ENCODE measurements at regions not wholly inside any gene's neighbourhood (a gene's known extent, or its start where the extent isn't known, plus 50 kb on each side); places are given as distances from the start of the nearest gene placed in this dataset.

DNA sequence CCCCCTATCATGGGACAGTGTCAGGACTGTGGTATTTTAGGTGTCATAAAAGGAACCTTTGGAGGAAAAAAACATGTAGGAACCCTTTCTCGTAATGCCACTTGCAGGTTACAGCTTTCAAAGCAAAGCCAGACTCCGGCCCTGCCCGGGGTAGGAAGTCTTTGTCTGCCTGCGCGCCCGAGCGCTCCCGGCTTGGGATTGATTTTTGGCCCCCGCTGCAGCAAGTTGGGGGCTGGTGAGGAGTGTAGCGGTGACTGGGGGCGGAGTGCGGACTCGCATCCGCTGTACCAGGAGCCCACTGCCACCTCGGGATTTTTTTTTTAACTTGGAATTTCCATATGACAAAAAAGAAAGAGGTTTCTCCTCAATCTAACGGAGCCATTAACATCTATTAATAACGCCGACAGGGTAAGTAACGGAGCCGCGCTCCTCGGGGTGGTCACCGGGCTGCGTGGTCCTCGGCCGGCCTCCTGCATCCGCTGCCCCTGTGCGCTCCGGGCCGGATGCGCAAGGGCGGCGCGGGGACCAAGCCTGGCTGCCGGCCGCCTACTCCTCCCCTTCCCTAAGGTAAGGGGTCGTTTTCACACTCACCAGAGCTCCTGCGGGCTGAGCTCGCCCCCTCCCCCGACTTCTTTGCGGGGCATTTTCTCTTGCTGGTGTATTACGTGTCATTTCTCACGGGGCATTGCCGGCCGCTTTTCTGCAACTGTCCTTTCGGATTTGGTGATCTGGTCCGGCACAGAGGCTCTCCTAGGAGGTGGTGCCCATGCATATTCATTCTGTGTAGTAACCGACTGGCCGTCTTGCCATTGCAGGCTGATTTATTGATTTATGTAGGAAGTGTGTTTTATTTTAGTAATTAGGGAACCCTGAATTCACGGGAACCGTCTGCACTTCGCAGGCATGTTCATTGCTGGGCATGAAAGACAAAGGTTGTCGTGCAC lies 219.8 kb upstream of the TOPAZ1 start:
- no peak for DNase-seq (ENCODE audit: low read depth)

DNA sequence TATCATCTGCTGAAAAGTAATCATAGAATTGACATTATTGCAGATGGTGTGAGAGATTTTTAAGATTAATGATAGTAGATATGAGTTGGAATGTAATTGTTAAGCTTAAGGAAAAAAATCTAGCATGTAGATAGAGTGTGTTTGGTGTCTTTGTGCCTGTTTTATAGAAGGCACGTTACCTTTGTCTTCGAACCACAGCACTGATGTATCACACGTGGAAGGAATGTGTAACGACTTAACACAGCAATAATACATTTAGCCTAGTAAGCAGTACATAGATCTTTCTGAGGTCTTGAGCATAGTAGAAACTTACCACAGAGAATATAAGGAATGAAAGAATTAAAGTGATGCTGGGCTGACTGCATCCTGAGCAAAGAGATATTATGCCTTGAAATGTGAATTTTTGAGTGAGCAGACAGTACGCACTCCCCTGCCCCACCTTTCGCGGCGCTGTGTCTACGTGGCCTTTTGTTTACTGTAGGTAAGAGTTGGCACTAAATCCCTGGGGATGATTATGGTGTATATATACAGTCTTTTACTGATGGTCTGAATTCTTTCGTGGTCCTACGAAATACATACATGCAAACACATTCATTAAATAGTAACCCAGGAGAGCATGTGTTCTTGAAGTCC lies 217.6 kb upstream of the TOPAZ1 start:
- DNase-seq (ENCODE audit: low read depth) = no peak

DNA sequence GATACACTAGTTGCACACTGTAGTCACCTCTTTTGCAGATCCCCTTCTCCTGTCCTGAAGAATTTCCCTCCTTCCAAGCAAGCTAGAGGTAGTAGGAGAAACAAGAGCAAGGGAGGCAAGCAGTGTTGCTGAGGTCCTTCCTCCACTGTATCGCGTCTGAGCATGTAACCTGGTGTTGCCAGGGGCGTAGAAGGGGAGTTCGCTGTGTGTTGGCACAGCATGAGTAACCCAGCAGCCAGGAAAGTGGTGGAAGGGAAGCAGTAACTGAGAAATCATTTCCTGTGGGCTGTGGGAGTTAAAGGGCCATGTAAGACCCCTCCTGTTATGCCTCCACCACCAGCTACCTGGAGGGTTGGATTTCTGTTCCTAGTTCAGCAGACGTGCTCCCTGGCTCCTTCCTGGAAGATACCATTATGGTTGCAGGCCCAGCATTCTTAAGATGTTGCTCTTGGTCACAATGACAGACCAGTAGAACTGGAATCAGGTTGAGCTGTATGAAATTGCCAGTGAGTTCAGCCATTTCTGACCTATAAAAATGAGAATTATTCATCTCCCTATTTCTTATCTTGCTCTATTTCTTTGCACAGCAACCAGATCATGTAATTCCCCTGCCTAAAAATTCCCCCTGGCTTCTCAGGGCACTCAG lies 215.3 kb upstream of the TOPAZ1 start:
- no peak for DNase-seq (ENCODE audit: low read depth)

DNA sequence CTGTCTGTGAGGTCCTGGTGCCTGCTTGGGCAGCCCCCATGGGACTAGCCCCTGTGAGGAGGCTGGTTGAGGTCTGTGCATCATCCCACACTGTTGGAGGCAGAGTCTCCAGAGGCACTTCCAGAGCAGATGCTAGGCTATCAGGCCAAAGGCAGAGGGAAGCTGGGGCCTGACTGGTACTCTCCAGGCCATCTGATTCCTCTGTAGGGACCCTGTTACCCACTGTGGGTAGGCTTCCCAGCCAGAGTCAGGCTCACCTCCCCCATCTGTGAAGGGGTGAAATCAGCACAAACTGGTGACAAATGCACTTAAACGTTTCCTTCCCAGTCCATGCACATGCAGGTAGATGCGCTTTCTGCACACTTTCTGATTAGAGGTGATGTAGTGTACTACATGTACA lies 212.6 kb upstream of the TOPAZ1 start:
- no peak for DNase-seq (ENCODE audit: low read depth)

DNA sequence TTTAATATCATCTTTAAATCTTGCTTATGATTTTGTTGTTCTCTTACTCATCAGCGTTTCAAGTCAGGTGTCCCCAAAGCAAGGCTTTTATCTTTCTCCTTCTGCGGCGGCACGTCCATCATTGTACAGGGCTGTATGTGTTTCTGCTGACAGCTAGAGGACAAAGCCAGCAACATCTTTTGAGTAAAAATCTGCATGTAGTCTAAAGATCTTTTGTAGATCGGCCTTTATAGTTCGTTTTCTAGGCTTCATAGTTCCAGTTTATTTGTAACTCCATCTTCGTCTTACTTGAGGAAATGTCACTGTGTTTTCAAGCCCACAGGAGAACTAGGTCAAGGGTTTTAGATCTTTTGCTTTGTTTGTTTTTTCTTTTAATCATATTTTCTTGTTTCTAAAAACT lies 211.4 kb upstream of the TOPAZ1 start:
- no peak for DNase-seq (ENCODE audit: low read depth)

DNA sequence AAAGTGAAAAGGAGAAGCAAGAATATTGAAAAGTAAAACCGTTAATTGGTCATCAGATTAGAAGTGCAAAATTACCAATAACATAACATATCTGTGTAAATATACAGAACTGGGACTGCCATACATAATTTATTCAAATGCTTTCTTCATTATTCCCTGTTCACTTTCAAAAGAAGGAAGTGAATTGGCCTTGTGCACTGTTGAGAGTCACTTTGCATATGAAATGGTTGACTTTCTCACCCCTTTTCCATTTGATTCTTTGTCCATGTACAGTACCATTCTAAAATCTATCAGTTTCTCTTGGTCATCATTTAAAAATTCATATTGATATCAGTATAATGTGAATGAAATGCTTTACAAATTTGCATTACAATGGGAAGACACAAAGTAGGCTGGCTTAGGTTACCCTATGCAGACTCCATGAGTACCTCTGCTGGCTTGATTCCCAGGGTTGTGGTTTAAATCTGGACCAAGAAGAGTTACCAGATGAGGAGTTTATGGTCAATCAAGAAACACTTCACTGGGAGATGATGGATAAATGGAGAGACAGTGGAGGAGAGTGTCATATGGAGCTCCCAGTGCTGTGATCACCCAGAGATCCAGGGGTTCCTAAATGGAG lies 210.9 kb upstream of the TOPAZ1 start:
- DNase-seq (ENCODE audit: low read depth) = no peak

DNA sequence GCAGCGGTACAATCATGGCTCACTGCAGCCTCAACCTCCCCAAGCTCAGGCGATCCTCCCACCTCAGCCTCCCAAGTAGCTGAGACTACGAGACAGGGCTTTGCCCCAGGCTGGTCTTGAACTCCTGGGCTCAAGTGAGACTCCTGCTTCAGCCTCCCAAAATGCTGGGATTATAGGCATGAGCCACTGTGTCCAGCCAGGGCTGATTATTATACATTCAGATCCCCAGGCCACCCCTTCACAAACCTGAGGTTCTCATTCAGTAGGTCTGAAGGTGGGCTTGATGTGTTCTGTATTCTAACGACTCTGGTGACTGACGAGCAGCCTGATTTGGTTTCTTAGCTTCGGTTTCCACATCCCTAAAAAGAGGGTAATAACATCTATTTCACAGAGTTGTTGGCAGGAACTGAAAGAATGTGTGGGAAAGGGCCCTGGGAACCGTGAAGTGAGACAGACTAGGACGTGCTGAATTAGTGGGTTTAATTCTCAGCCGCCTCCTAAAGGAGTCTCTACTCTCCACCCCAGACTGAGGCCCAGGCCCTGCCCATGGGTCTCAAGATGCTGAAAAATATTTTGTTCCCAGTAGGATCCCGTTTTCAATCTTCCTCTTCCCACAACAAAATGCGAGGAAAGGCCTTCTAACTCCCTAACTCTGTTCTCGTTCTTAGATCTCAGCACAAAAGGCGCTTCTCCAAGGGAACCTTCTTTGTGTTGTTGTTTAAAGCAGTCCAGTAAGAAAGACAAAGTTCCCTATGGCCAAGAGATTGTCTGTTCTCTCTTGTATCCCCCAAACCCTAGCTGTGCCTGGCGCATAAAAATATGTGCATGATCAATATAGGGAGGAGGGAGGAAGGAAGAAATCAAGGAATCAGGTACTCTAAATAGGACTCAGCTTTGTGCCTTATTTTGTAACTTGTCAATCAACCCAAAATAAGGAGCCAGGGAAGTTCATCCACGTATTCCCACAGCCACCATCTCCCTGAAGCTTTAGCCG lies 210.0 kb upstream of the TOPAZ1 start:
- no peak for DNase-seq (ENCODE audit: low read depth)

DNA sequence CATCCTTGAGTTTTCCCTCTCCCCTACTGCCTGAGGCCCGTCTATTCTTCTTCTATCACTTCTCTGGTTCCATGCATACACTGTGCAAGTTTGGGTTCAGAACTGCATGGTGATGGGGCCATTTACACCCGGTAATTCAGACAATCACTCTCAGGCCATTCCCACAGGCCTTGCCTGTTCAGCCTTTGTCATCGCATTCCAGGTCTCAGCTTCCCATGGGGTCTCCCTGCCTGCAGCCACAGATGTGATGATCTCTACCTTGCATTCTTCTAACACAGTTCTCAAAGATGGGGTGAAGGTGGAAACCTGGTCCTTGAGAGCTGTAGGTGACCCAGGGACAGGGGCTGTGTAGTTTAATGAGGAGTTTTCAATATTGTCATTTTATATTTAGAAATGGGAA lies 209.2 kb upstream of the TOPAZ1 start:
- no peak for DNase-seq (ENCODE audit: low read depth)

DNA sequence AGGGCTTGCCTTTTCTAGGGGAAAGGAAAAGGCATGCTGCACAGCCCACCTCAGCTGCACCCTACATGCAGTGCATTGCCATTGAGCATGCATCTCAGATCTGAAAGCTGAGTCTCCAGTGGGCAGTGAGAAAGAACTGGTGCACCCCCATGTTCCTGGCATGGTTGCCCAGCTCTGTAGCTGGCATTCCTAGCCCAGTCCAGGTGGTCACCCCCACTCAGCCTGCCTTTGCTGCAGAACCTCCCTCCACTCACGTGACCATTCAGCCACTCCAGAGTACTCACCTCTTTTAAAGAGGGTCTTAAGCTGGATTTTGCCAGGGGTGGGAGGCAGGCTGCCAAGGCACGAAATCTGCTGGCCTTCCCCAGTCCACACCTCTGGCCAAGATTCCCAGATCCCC lies 208.6 kb upstream of the TOPAZ1 start:
- no peak for DNase-seq (ENCODE audit: low read depth)

DNA sequence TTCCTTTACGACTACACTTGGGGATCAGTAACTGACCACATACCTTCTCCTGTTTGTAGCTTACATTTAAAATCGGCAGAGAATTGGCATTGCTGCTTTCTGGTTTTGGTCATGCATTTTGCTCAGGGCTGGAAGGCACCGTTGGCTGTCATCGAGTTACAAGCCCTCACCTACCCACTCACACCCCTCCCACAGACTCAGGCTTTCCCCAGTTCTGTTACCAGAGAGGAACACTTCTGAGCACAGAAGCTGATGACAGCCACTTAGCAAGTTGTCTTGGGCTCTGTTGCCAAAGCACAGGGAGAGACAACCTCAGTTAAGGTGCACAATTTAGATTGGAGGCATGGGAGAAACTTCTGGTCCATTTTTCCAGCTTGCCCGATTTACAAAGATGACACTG lies 204.8 kb upstream of the TOPAZ1 start:
- DNase-seq (ENCODE audit: low read depth) = no peak

DNA sequence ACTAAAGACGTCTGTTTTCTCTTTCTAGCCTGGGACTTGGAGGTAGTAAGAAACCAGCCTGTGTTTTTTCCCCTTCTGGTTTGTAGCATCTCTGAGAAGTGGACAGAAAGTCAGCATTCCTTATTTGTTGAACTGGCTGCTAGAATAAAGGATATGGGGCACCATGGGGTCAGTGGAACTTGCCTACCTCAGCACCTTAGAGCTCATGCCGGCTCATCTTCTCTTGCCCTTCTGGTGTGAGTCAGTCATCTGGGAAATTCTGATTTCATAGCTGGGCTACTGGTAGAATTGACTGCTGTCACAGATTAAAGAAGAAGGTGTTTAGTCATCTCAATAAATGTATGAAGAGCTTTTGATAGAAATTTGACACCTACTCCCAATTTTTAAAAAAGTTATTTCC lies 202.7 kb upstream of the TOPAZ1 start:
- no peak for DNase-seq (ENCODE audit: low read depth)

DNA sequence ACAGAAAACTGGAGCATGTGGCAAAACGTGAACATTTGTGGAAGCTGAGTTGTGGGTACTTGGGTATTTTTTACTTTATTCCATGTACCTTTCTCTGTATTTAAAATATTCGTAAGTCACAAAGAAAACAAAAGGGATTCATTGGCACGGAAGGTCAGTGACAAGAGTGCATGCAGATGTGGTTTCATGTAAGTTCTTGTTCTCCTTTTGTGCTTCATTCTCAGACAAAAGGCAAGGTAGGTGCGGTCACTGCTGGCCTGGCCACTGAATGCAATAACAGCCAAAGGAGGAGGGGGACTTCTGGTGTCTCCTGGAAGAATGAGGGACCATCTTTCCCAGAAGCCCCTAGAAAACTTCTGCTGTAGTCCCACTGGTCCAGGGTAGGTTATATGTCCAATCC lies 200.0 kb upstream of the TOPAZ1 start:
- no peak for DNase-seq (ENCODE audit: low read depth)

DNA sequence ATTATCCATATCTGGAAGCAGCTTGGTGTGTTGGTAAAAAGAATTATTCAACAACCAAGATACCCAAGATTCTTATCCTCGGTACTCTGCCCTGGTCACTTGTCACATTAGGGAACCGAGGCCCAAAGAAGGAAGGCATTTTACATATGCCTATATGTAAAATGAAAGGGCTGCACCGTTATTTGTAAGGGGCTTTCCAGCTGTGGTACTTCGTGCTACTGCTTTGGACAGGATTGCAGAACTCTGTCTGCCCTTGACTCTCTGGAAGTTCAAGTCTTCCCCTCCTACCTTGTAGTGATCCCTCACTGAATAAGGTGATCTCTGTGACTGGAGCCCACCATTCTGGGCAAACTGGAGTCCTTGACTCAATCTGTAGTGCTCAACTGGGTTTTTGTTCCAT lies 198.9 kb upstream of the TOPAZ1 start:
- DNase-seq (ENCODE audit: low read depth) = no peak

DNA sequence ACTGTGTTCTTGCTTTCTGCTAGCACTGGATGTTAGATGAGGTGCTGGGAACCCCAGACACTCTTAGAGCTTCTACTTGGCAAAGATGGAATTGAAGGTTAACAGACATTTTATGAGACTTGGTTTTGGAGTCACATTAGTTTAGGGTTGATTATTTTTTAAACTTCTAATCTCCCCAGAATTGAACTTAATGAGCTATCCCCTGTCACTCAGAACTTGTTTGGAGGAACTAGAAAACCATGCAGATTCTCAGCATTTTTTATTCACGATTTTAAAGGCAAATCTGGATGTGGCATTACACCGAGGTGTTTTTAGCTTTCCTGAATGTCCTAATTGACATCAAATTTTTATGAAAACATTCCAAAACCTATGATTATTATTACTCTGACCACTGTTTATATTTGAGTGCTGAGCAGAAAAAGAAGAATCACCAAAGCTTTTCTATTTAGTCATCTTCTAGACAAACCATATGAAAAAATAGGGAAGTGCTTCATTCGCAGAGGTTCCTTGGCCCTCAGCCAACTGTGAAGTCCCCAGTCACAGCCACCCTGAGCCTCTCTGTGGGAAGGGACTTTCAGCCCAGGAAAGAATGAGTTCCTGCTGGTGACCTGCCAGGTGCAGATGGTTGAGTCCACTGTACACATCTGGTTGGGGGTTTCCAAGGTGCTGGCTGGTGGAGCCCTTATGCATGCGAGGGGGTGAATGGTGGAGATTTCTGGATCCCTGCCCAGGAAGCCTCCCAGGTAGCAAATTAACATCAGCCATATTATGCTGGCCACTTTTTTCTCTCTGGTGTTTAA lies 196.0 kb upstream of the TOPAZ1 start:
- DNase-seq (ENCODE audit: low read depth) = no peak

DNA sequence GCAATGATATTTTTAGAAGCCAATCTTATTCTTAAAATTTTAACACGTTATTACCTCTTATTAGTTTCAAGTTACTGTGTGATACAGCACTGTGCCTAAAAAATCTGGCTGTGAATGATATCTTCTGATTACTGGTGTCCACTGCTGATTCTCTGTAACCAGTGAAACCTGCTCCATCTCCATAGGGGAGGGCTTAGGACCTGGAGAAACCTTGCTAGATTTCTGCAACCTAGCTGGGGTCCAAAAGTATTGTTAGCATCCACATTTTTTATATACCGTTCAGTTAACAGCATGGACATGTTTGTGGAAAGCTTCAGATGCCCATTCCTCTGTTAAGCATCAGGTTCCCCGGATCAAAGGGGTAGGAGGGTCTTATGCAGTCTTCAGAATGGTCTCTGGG lies 193.9 kb upstream of the TOPAZ1 start:
- no peak for DNase-seq (ENCODE audit: low read depth)

DNA sequence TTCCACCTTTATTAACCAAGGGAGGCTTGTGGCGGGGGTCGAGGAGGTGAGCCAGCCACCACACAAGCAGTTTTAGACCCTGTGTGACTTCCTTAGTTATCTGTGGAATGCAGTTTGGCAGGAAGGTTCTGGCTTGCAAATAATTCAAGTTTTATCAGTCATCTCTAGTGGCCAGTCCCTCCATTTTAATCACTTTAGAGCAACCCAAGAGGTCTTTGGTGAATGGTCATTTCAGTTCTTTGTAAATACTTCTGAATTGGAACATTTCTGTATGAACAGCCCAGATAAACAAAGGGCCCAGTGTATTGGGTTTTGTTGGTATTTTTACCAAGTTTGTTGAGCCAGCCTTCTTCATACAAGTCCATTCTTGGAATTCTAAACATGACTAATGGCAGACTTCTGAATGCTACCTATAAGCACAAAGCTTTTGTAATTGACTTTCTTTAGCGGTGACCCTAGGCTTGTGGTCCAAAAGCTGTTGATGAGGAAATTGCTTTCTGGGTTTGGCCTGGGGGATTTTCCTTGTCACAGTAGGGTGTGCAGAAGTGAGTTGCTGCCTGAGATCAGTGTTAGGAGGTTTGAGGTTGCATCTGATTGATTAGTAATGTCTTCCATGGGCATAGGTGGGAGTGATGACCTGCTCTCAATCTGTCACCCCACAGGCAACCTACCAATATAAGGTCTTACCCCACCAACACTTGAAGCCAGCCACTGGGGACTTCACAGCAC lies 193.3 kb upstream of the TOPAZ1 start:
- no peak for DNase-seq (ENCODE audit: low read depth)

DNA sequence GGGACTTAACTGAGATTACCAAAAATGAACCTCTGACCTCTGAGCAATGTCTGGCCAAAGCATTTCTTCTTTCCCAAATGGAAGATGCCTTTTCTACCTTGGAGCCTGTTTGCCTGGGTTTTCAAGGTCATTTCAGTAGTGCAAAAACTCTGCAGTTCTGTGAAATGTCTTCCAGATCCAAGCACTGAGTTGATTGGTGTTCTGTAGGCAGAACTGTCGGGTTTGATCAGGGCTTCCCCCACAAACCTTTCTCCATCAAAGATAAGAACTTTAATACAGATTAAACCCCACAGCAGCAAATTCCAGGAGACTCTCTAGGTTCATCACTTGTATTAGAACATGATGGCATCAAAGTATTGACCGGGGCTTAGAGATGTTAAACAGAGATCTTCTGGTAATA lies 192.7 kb upstream of the TOPAZ1 start:
- no peak for DNase-seq (ENCODE audit: low read depth)

DNA sequence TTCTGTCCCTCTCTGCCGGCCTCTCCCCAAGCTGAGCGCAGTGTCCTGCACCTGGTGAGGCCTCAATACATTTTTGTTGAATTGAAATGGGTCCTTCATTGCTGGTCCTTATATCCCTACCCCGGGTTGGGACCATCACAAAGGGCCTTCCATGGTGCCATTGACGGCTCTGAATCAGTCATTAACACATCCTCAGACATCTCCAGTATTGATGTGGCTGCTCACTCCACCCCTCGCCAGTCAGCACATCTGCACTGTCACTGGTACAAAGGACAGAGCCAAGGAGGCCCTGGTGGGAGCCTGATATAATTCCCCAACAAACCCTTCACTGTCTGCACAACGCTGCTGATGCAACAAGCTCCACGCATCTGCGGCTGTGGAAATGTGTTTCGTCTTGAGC lies 191.6 kb upstream of the TOPAZ1 start:
- DNase-seq (ENCODE audit: low read depth) = no peak

DNA sequence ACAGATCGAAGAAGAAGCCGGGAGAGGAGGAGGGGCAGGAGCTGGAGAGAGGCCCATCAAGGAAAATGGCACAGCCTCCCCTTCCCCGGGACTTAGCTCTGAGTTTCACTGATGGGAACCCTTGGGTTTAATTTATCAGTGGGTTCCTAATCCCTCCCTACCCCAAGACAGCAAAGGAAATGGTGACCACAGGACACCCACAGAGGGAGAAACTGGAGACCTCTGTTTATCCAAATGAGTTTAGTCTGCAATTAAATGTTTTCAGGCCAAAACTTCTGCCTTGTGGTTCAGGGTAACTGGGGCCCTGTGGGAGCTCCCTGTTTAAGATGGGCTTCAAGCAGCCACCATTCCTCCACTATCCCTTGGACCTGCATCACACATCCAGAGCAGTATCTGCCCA lies 190.8 kb upstream of the TOPAZ1 start:
- DNase-seq (ENCODE audit: low read depth) = no peak

DNA sequence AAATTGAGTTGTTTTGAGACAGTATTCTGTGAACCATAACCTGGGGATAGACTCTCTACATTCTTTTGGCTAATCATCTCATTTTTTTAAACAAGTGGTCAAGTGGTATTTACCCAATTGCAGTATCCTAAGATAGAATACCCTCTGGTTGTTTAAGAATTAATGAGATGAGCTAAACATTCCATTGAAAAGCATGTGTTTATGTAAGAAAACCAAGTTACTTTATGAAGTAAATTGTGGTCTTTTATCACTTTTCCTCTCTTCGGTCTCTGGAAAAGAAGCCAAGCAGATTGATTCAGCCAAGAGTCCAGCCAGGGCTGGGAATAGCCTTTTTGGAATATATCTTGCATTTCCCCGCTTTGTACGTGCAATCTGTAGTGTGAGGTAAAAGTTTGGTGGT lies 185.7 kb upstream of the TOPAZ1 start:
- DNase-seq (ENCODE audit: low read depth) = no peak
